ENCODE measurements at regions not wholly inside any gene's neighbourhood (a gene's known extent, or its start where the extent isn't known, plus 50 kb on each side); places are given as distances from the start of the nearest gene placed in this dataset.
A peak's percentile ranks its signal among the peaks of the same experiment; 100 is the strongest.
"Not testable (repeated sequence)": the region's sequence is repeated elsewhere in the genome, so short reads cannot be mapped to it uniquely, and the experiment has no call there.

- peak; percentile 83 for DNase-seq (ENCODE audit: low read depth)
These were observed 250.0 kb downstream of the ABCC12 start for GRCh38 chr16:47905771-47906170.

GRCh38 chr16:47904691-47905090 is 251.1 kb downstream of the ABCC12 start:
- DNase-seq (ENCODE audit: low read depth): no peak

- no peak for DNase-seq (ENCODE audit: low read depth)
These were observed 252.3 kb downstream of the ABCC12 start for GRCh38 chr16:47903470-47903869.

- DNase-seq (ENCODE audit: low read depth): not testable (repeated sequence)
These were observed 258.7 kb downstream of the ABCC12 start for GRCh38 chr16:47897105-47897504.

- no peak for DNase-seq (ENCODE audit: low read depth)
These were observed 260.6 kb downstream of the ABCC12 start for GRCh38 chr16:47895146-47895545.

GRCh38 chr16:47892999-47893398 is 262.8 kb downstream of the ABCC12 start:
- DNase-seq (ENCODE audit: low read depth): no peak

GRCh38 chr16:47888734-47889133 is 267.1 kb downstream of the ABCC12 start:
- DNase-seq (ENCODE audit: low read depth): no peak

GRCh38 chr16:47888142-47888541 is 267.7 kb downstream of the ABCC12 start:
- peak; percentile 79 for DNase-seq (ENCODE audit: low read depth)

- DNase-seq (ENCODE audit: low read depth): peak; percentile 91
These were observed 268.3 kb downstream of the ABCC12 start for GRCh38 chr16:47887496-47887895.

GRCh38 chr16:47886631-47887415 is 269.0 kb downstream of the ABCC12 start:
- DNase-seq (ENCODE audit: low read depth): peak; percentile 50

- no peak for DNase-seq (ENCODE audit: low read depth)
These were observed 269.7 kb downstream of the ABCC12 start for GRCh38 chr16:47886139-47886538.

- no peak for DNase-seq (ENCODE audit: low read depth)
These were observed 270.3 kb downstream of the ABCC12 start for GRCh38 chr16:47885489-47885888.

GRCh38 chr16:47884116-47884725 is 271.6 kb downstream of the ABCC12 start:
- no peak for DNase-seq (ENCODE audit: low read depth)

- DNase-seq (ENCODE audit: low read depth): no peak
These were observed 274.2 kb downstream of the ABCC12 start for GRCh38 chr16:47881574-47881973.

GRCh38 chr16:47880653-47881052 is 275.1 kb downstream of the ABCC12 start:
- no peak for DNase-seq (ENCODE audit: low read depth)

- DNase-seq (ENCODE audit: low read depth): no peak
These were observed 278.6 kb downstream of the ABCC12 start for GRCh38 chr16:47877166-47877565.

GRCh38 chr16:47876511-47876910 is 279.3 kb downstream of the ABCC12 start:
- DNase-seq (ENCODE audit: low read depth): no peak

GRCh38 chr16:47873434-47873833 is 282.4 kb downstream of the ABCC12 start:
- no peak for DNase-seq (ENCODE audit: low read depth)

- no peak for DNase-seq (ENCODE audit: low read depth)
These were observed 283.6 kb downstream of the ABCC12 start for GRCh38 chr16:47872225-47872624.

- DNase-seq (ENCODE audit: low read depth): peak; percentile 42
These were observed 289.4 kb downstream of the ABCC12 start for GRCh38 chr16:47866423-47866822.

GRCh38 chr16:47865337-47865855 is 290.4 kb downstream of the ABCC12 start:
- no peak for DNase-seq (ENCODE audit: low read depth)

GRCh38 chr16:47864262-47864661 is 291.5 kb downstream of the ABCC12 start:
- not testable (repeated sequence) for DNase-seq (ENCODE audit: low read depth)

- no peak for DNase-seq (ENCODE audit: low read depth)
These were observed 293.8 kb downstream of the ABCC12 start for GRCh38 chr16:47861999-47862398.

Data from ELR (cell line).